Fibroblast of skin of left biceps (primary cell): ENCODE measurements at regions not wholly inside any gene's neighbourhood (a gene's known extent, or its start where the extent isn't known, plus 50 kb on each side); places are given as distances from the start of the nearest gene placed in this dataset.

Experiments used
- DNase-seq, 2 experiments: peaks; one replicate each; pipeline ENCODE4 v3.0.0-alpha.2; 2013; ENCODE audit warnings: low read depth in 2 of 2

DNA sequence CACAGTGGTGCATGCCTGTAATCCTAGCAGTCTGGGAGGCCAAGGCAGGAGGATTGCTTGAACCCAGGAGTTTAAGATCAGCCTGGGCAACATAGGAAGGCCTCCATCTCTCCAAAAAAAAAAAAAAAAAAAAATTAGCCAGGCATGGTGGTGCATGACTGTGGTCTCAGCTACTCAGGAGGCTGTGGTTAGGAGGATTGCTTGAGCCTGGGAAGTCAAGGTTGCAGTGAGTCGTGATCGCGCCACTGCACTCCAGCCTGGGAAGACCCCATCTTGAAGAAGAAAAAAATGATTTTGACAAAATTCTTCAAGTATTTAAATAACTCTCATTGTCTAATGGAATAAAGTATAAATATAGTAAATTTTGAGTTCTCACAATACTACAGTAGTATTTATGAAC is 219.2 kb upstream of the SSTR1 start:
- DNase-seq: no peak

DNA sequence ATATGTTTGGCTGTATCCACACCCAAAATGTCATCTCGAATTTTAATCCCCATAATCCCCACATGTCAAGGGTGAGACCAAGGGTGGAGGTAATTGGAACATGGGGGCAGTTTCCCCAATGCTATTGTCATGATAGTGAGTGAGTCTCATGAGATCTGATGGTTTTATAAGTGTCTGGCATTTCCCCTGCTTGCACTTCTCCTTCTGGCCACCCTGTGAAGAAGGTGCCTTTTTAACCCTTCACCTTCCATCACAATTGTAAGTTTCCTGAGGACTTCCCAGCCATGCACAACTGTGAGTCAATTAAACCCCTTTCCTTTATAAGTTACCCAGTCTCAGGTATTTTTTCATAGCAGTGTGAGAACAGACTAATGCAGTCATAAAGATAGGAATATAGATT is 216.7 kb upstream of the SSTR1 start:
- DNase-seq: no peak

DNA sequence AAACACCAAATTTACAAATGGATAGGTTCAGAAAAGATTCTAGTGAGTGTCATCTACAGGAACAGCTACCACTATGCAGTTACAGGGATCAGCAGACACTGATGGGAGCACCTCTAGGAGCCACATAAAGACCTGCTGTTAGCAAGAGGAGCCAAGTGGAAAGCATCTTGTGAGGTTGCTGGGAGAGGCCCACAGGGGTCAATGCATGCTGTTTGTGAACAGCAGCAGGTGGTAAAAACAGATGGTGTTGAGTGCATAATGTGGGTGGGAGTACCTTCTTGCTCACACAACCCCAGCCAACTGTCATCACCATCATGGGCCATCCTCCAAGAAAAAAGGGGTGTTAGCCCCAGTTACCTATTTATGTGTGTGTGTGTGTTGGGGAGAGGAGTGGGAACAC is 215.2 kb upstream of the SSTR1 start:
- DNase-seq: no peak

DNA sequence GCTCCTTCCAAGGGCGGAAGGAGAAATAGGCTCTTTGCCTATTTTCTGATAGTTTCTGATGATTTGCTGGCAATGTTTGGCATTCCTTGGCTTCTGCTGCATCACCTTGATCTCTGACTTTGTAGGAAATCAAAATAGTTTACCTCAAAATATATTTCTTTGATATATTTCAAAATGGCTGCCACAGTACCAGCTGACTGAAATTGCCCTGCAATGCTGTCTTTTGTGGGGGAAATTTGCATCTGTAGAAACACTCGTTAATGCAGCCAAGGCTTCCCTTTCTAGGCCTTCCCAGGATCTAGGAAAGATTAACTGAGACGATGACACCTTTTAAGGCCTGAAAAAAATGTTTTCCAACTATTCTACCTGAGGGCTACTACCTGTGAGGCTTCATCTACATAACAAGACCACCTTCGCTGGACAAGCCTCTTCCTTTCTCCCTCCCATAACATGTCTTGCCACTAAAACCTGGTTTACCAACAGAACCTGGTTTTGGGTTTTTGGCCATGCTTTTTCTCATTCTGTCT is 212.8 kb upstream of the SSTR1 start:
- no peak for DNase-seq

DNA sequence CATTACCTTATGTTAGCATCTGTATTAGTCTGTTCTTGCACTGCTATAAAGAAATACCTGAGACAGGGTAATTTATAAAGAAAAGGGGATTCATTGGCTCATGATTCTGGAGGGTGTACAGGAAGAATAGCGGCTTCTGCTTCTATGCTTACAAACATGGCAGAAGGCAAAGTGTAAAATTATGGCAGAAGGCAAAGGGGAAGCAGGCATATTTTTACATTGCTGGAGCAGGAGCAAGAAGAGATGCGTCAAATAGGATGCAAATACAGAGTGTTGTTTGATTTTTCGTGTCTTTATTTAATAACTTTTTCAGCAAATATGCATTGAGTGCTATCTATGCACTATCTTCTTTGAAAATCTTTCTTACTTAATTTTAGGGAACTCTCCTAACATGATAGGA is 210.7 kb upstream of the SSTR1 start:
- no peak for DNase-seq

DNA sequence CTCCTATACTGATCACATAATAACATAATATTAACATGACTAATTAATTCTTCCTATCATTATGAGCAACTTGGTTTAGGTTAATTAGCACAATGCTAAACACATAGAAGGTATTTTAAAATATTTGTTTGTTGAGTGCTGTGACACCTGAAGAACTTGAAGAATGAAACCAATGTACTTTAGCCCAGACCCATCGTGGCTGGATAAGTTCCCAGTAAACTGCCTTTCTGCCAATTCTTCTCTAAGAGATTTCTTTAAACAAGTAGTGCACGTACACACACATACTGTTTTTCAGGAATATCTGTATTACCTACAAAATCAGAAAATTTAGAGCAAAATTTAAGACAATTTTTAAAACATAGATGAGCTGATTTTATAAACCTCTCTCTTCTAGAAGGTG is 207.4 kb upstream of the SSTR1 start:
- no peak for DNase-seq

DNA sequence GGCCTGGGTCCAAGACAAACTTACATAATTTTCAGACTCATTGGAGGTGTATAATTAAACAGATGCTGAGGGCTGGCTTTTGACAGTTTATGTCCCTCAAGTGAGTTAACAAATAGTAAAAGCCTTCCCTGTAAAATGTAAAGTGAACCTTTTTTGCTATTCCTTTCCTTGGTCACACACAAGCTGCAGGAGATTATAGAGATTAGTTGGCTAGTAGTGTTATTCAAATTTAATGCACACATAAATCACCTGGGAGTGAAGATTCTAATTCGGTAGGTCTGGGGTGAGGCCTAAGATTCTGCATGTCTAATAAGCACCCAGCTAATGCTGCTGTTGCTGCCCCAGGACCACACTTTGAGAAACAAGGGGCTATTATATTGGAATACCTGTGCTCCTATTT is 206.2 kb upstream of the SSTR1 start:
- no peak for DNase-seq

DNA sequence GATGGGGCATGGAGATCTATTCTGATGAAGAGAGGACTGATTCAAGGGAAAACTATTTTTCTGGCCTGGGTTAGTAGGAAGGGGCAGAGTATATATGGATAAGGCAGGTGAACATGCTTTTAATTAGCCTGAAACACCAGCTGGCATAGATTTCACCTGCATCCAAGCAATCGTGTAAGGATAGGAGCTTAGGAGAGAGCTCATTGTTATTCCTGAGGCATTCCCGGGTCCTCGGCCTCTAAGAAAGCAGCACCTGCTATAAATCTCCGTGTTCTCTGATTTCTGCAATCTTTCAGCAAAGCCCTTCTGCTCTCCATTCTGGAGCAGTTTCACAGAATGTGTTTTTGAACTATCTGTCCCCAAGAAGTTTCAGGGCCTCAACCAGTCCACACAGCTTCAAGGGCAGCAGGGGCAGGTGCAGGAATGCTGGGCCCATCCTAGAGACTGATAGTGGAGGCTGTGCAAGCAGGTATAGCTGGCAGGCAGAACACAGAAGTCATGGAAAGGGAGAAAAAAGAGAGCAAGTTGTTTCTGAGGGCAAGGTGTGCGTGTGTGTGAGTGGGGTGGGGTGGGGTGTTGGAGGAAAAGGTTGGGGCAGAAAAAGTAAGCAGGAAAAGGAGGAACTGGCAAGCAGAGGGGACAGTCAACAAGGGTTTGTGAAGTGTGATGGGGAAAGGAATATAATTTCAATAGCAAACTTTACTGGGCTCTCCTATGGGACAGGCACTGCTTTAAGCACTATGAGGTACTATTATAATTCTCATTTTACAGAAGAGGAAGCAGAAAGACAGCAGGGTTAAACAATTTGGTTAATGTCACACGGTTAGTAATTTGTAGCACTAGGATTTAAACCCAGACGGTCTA is 203.7 kb upstream of the SSTR1 start:
- no peak for DNase-seq

DNA sequence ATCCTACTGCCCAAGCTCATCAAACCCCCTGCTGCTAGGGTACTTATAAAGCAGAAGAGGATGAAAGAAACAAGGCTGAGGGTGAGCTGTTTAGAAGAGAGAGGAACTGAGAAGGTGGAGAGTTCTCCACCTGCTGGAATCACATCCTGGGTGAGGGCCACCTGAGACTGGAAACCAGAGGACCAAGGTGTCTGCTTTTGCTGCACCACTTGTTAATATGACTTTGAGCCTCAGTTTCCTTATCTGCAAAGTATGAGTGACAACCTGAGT is 203.2 kb upstream of the SSTR1 start:
- no peak for DNase-seq

DNA sequence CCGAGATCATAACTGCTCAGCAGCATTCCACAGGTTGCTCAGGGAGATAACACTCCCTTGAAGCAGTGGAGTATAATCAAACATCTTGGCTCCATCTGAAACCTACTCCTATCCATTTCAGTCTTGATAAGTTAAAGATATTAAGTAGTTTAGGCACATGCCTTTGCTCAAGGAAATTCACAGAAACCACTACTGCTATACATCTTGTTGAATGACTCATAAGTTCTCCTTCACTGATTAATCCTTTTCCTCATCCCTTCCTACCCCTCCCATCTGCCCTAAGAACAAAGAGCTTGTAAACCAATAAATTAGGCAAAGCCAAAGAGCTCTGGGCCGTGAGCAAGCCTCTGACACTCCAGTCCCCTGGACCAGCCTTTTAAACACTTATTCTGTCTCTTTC is 196.5 kb upstream of the SSTR1 start:
- peak; percentile 17 to 33 for DNase-seq

DNA sequence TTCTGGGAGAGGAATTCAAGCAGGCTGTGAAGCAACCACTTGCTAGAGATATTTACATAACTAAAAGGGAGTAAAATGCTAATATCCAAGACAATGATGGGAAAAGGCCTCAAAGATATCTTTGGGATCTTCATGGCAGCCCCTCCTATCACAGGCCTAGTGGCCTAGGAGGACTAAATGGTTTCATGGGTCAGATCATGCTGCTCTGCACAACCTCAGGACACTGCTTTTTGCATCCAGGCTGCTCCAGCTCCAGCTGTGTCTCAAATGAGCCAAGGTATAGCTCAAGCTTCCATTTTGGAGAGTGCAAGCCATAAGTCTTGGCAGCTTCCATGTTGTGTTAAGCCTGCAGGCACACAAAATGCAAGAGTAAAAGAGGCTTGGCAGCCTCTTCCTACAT is 195.6 kb upstream of the SSTR1 start:
- DNase-seq: no peak

DNA sequence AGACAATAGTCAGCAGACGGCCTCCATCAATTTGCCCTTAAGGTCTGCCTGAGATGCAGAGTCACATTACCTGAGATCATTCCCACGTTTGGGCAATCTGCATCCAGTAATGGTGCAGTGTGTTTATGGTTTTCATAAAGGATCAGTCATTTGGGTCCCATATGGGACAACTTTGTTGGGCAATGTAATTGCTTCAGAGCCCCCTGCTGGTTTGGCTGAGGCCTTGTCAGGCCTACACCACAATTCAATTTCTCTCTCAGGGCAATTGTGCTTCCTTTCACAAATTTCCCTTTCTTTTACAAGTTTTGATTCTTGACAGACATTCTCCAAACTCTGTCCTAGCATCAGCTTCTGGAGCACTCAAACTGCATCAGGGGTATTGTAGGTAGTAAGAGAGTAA is 191.2 kb upstream of the SSTR1 start:
- no peak for DNase-seq

DNA sequence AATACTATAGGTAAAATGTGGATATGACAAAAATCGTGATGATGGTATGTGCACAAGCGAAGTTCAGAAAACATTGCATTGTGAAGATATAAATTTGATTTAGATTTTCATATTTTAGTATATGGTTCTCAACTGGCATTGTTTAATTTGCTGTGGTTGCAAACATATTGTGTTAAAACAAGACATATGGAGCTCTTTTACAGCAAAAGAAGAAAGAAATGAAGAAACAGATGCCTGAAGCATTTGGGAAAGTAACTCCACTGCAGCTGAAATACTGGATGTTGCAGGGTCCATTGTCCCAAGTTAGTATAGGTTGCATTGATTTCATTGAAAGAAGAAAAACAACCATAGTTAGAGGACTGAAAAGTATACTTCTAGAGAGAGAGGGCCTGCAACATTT is 185.8 kb upstream of the SSTR1 start:
- DNase-seq: no peak

DNA sequence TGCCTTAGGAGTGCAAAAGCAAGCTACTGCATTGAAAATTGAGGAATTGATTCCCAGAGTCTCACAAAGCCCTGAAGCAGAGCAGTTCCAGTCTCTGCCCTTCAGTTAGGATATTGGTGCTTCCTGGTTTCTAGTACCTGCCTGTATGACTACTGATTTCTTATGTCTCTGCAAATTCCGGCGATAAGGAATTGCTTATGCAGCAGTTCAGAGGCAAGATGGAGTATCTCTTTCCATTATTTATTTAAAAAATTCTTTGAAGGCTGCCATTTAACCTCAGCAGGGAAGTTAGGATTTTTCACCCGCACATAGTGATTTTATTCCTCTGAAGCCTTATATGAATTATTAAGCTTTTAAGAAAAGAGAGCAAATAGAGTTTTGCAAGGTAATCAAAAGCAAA is 184.9 kb upstream of the SSTR1 start:
- DNase-seq: no peak

DNA sequence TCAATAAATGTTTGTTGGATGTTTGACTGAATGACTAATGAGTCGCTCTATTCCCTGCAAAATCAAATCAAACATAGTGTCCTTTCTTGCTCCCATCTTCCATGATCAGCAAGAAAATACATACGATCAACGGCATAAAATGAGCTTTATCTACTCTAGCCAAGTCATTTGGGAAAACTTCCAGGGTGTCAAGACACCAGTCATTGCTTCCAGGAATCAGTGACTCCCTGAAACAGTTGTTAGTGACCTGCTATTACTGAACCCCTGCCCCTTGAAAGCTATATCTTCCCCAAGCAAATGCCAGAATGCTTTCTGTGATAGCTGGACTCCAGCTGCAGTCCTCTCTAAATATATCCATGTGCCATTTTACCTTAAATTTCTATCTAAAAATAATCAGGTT is 169.5 kb upstream of the SSTR1 start:
- DNase-seq: no peak

DNA sequence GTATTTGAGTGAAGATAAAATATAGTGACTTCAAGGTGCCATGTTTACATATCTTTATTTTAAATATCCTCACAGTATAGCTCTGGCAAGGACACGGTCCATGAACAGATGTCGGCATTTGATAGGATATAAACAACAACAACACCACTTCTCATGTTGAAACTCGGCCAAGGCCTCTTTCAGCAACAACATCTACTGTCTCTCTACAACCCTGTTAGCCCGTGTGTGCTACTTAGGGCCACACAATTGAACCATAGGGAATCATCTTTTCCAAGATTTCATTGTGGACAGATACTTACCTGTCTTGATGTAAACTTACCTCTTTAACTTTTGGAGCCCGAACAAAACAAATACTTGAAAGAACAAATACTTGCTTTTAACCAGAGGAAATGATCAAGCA is 168.7 kb upstream of the SSTR1 start:
- DNase-seq: no peak

DNA sequence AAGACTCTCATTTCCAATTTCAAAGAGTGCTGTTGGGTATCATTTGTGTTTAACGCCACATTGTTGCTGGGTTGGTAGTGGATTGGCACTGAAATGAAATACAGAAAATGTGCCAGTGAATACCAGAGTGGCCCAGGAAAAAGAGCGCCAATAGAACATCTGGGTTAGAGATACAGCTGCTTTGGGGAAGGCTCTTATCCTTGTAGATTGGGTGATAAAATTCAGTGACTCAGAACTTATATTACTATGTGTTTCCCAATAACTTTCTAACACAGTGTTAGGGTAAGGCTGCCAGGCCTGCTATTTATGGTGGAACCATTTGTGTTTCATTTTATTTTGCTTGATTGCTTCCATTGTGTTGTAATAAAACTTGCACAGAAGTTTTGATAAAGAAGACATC is 168.2 kb upstream of the SSTR1 start:
- no peak for DNase-seq

DNA sequence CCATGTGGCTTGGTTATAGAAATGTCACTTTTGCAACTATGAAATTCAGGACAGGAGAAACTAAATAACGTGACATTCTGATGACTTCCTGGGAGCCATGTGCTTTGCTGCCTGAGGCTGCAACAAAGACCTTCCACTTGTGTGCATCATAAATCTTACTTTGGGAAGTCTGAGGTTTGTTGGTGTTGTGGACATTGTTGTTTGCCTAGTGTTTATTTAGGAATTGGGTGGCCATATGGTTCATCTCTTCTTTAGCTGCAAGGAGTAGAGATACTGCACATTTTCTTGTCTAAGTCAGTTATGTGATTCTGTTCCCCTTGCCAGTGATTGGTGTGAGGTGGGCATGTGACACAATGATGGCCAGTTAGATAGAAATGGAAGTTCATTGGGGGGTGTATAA is 167.3 kb upstream of the SSTR1 start:
- DNase-seq: no peak

DNA sequence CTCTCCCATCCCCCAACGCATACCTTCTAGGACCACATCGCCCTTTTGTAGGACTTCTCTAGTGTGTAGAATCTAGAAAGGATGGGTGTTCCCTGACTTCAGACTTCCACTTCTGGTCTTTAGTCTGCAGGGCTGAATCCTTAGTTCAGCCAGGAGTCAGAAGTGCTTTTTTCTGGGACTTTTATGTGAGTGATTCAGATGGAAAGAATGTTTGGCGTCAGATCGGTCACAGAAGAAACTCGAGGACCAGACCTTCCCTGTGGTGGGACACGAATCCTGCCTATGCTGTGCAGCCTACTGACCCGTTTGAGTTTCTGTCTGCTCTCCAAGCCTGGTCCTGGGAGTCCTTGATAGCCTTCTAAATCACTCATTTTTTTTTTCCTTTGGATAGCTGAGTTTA is 165.4 kb upstream of the SSTR1 start:
- peak; percentile 12 to 19 for DNase-seq

DNA sequence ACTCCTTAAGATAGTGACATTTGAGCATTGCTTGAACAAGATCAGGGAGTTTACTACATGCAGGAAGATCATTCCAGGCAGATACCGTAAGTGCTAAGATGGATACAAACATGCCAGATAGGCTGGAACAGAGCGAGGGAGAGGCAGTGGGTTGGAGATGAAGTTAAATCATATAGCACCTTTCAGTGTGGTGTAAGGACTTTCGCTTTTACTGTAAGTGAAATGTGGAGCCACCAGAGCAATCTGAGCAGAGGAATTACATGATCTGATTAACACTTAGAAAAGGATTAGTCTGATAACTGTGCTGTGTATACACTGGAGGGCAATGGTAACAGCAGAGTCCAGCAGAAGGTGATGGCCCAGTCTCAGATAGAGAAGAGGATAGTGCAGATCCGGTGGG is 163.0 kb upstream of the SSTR1 start:
- DNase-seq: no peak

DNA sequence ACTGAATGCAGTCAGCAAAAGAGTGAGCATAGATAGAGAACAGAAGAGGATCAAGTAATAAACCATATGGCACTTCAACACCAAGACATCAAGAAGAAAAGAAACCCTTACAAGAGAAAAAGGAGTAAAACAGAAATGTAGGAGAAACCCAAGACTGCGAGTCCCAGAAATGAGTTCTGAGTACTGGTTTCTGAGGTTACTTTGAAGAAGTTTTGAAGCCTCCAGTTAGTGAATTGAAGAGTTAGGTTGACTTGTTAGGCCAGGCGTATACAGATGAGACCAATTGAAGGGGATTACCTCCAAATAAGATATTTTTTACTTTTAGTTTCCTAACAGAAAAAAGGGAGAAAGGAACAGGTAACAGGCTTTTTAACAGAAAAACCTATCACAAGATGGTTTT is 162.2 kb upstream of the SSTR1 start:
- no peak for DNase-seq

DNA sequence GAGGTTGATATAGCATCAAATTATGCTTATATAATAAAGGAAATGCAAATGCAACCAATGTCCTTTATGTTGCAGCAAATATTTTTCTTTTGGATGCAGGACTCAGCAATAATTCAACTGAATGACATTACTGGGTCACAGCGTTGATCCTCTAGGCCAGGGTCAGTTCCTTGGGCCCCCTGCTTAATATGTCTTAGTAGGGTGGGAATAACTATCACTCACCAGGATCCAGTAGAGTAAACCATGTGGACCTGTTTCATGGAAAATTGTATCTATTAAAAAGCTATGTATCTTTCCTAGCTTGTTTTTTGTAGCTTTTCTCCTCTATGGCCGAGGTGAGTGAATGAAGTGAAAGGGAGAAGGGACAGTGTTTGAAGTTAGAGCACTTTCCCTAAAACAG is 161.5 kb upstream of the SSTR1 start:
- DNase-seq: no peak

DNA sequence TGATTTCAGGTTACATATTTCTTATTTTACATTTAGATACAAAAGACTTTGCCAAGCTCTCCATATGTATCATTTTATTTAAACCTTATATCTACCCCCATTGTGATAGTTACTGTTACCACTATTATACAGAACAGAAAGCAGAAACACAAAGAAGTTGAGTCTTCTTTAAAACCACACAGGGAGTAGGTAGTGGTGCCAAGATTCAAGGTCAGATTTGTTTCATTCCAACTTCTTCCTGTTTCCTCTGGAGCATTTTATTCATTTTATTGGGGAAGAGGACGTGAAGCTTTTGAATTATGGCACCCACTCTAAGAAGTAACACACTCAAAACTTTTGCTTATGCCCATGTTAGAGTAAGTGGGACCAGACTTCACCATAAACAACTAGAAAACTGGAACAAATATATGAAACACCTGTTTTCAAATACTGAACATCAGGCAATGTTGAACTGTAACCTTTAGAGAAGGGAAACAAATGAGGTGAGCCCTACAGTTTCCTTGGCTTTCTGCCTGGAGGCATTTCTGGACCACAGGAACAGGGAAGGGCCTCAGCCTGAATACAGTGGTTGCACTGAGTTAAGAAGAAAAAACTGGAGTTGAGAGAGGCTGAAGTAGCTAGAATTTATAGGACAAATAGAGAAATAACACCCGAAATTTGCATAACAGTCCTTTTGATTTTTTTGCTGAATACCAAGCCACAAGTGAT is 160.4 kb upstream of the SSTR1 start:
- DNase-seq: no peak

DNA sequence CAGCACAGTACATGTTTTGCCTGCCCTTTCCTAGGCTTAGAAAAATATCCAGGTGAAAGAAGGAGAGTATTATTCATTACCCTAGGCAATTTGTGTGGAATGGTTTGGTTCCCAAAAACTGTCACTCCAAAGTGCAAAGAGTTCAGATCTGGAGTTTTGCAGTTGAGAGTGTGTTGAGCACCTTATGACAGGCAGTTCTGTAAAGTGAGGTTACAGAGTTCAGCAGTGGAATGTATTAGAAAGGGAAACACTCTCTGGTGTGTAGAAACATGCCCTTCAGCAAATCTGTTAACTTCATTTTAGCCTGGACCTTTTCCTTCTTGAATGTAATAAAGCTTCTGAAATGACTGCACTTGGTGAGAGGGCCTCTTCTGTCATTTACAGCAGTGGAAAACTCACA is 154.0 kb upstream of the SSTR1 start:
- DNase-seq: no peak
